Gastroesophageal sphincter (tissue), 3 donors: ENCODE measurements at regions not wholly inside any gene's neighbourhood (a gene's known extent, or its start where the extent isn't known, plus 50 kb on each side); places are given as distances from the start of the nearest gene placed in this dataset.

Experiments
- EP300 ChIP-seq: sonication (generic); formaldehyde crosslinking; IDR thresholded peaks from one replicate; pipeline ENCODE4 v1.6.1; 2017; ENCODE audit warnings: antibody characterized with exemption, mild to moderate bottlenecking
- POLR2A ChIP-seq, 2 donors: fragments of 450-650 bp; IDR thresholded peaks; one replicate each; pipeline ENCODE4 v1.6.1; 2017; ENCODE audit warnings: antibody characterized with exemption in 2 of 2, mild to moderate bottlenecking in 2 of 2, moderate library complexity in 1 of 2
- POLR2AphosphoS5 ChIP-seq: sonication (generic); formaldehyde crosslinking; IDR thresholded peaks from one replicate; pipeline ENCODE4 v1.6.1; 2017; ENCODE audit warnings: antibody characterized with exemption
- TF ChIP-seq, protein P1 (sequence below), 4 experiments: fragments of 200-600 bp in 2 of 4; fragments of 450-650 bp in 2 of 4; sonication (generic) in 1 of 4; IDR thresholded peaks; one replicate each; pipeline ENCODE4 v1.5.1; 2017 to 2019; ENCODE audit warnings: antibody characterized with exemption in 4 of 4, mild to moderate bottlenecking in 2 of 4, moderate library complexity in 2 of 4

DNA sequence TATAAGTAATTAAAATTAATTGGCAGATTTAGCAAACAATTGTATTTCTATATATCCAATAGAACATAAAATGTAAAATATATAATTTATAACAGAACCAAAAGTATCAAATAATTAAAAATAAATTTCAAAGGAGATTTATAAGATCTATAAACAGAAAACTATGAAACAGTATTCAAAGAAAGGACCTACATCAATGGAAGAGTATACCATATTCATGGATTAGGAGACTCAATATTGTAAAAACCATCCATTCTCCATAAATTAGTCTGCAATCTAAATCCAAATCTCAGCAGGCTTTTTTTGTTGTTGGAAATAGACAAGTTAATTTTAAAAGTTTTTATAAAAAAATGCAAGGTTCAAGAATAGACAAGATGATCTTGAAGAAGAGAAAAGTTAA, 149.0 kb upstream of the RUNX3 start:
- TF ChIP-seq, protein P1, sequence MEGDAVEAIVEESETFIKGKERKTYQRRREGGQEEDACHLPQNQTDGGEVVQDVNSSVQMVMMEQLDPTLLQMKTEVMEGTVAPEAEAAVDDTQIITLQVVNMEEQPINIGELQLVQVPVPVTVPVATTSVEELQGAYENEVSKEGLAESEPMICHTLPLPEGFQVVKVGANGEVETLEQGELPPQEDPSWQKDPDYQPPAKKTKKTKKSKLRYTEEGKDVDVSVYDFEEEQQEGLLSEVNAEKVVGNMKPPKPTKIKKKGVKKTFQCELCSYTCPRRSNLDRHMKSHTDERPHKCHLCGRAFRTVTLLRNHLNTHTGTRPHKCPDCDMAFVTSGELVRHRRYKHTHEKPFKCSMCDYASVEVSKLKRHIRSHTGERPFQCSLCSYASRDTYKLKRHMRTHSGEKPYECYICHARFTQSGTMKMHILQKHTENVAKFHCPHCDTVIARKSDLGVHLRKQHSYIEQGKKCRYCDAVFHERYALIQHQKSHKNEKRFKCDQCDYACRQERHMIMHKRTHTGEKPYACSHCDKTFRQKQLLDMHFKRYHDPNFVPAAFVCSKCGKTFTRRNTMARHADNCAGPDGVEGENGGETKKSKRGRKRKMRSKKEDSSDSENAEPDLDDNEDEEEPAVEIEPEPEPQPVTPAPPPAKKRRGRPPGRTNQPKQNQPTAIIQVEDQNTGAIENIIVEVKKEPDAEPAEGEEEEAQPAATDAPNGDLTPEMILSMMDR (IDR thresholded peaks at IDR 0.05): no peak
- no peak for TF ChIP-seq POLR2A (IDR thresholded peaks at IDR 0.05)
- no peak for TF ChIP-seq POLR2AphosphoS5
- no peak for TF ChIP-seq EP300
